HCT116 (cell line): ENCODE measurements at regions not wholly inside any gene's neighbourhood (a gene's known extent, or its start where the extent isn't known, plus 50 kb on each side); places are given as distances from the start of the nearest gene placed in this dataset.

Source experiments
- POLR2A ChIP-seq: IDR thresholded peaks from 2 replicates; pipeline ENCODE4 v1.7.0; 2011; ENCODE audit warnings: borderline replicate concordance; ENCODE audit not compliant: insufficient read depth, insufficient read length; ENCODE audit errors: extremely low read depth
- REST ChIP-seq: IDR thresholded peaks from 2 replicates; pipeline ENCODE4 v1.6.1; 2012; ENCODE audit warnings: low read depth

- TF ChIP-seq POLR2A, result no peak
- no peak for TF ChIP-seq REST
These were observed 370.0 kb upstream of the C1orf174 start for GRCh38 chr1:4269952-4270570.
